Neural progenitor cell (in vitro differentiated cells): ENCODE measurements at regions not wholly inside any gene's neighbourhood (a gene's known extent, or its start where the extent isn't known, plus 50 kb on each side); places are given as distances from the start of the nearest gene placed in this dataset.

Experiments
- DNase-seq: peaks from one replicate; pipeline ENCODE4 v3.0.0-alpha.2; 2016; ENCODE audit warnings: low spot score
- H2AFZ ChIP-seq: fragments of 200-600 bp; sonication (generic); replicated peaks from 2 replicates; pipeline ENCODE4 v1.6.1; 2016; ENCODE audit warnings: antibody characterized with exemption
- H3F3A ChIP-seq: fragments of 200-600 bp; sonication (generic); 2 replicates; pipeline ENCODE4 v1.6.1; 2016; ENCODE audit warnings: antibody characterized with exemption, low read depth
- H3K27ac ChIP-seq: fragments of 200-600 bp; sonication (generic); 2 replicates; pipeline ENCODE4 v1.5.1; 2016; ENCODE audit warnings: mild to moderate bottlenecking
- H3K27me3 ChIP-seq: fragments of 200-600 bp; sonication (generic); 2 replicates; pipeline ENCODE4 v1.6.1; 2016; ENCODE audit warnings: mild to moderate bottlenecking, moderate library complexity
- H3K36me3 ChIP-seq: fragments of 200-600 bp; sonication (generic); 2 replicates; pipeline ENCODE4 v1.5.1; 2016
- H3K4me1 ChIP-seq: fragments of 200-600 bp; sonication (generic); 2 replicates; pipeline ENCODE4 v1.6.1; 2016; ENCODE audit warnings: mixed run types
- H3K4me2 ChIP-seq: fragments of 200-600 bp; sonication (generic); 2 replicates; pipeline ENCODE4 v1.6.1; 2016
- H3K4me3 ChIP-seq: fragments of 200-600 bp; sonication (generic); 2 replicates; pipeline ENCODE4 v1.5.1; 2016
- H3K79me2 ChIP-seq: fragments of 200-600 bp; sonication (generic); 2 replicates; pipeline ENCODE4 v1.6.1; 2016; ENCODE audit warnings: low read depth
- H3K9ac ChIP-seq: fragments of 200-600 bp; sonication (generic); 2 replicates; pipeline ENCODE4 v1.6.1; 2016
- H3K9me3 ChIP-seq: fragments of 200-600 bp; sonication (generic); 2 replicates; pipeline ENCODE4 v1.5.1; 2016; ENCODE audit warnings: low read depth
- H4K20me1 ChIP-seq: fragments of 200-600 bp; sonication (generic); 2 replicates; pipeline ENCODE4 v1.6.1; 2016; ENCODE audit warnings: low read depth
- H3K27ac Mint-ChIP-seq: 3 replicates; pipeline ENCODE4 v1.8.0; 2021; ENCODE audit warnings: mixed read lengths
- H3K27me3 Mint-ChIP-seq: 2 replicates; pipeline ENCODE4 v1.8.0; 2022; ENCODE audit warnings: low read depth, mild to moderate bottlenecking, inconsistent platforms, moderate library complexity, mixed read lengths; ENCODE audit not compliant: insufficient read depth
- H3K36me3 Mint-ChIP-seq: 3 replicates; pipeline ENCODE4 v1.8.0; 2021; ENCODE audit warnings: mixed read lengths
- H3K4me1 Mint-ChIP-seq: 3 replicates; pipeline ENCODE4 v1.8.0; 2021; ENCODE audit warnings: mixed read lengths
- H3K4me3 Mint-ChIP-seq: 3 replicates; pipeline ENCODE4 v1.8.0; 2021; ENCODE audit warnings: mild to moderate bottlenecking, moderate library complexity, mixed read lengths
- H3K9me3 Mint-ChIP-seq: 3 replicates; pipeline ENCODE4 v1.8.0; 2020; ENCODE audit warnings: mixed read lengths
- EZH2 ChIP-seq: fragments of 200-600 bp; sonication (generic); IDR thresholded peaks from 2 replicates; pipeline ENCODE4 v1.6.1; 2017; ENCODE audit warnings: antibody characterized with exemption, mild to moderate bottlenecking, moderate library complexity
- EZH2phosphoT487 ChIP-seq: fragments of 200-600 bp; sonication (generic); IDR thresholded peaks from 2 replicates; pipeline ENCODE4 v1.6.1; 2017; ENCODE audit warnings: antibody characterized with exemption
- TF ChIP-seq, protein P1 (sequence below): fragments of 200-600 bp; sonication (generic); IDR thresholded peaks from 2 replicates; pipeline ENCODE4 v1.5.1; 2017; ENCODE audit warnings: antibody characterized with exemption, mild to moderate bottlenecking

DNA sequence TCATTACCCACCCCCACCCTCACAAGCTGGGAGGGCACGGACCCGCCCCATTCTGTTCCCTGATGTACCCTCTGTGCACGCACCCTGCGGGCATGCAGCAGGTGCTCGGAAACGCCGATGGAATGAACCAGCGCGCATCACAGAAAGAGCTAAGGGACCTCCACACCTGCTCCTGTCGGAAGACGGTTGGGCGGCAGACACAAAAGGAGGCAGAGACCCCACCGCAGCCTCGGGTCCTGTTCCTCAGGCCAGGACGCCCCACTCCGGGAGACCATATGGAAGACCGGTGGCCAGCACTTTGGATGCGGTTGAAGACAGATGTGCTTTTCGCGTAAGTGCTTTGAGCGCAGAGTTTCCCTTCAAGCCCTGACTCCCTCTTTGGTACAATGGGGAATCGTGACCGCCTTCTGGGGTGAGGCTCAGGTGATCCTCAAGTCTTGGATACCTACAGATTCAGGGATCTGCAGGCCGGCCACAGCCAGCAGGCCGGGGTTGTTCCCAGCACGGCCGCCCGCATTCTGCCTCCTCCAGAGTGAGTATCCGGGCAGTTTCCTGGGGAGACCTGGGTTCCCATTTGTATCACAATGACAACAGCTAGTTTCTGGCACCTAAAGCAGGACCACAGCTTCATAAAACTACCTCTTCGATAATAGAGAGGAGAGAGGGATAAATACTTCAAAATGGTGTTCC, 123.1 kb downstream of the FOXL1 start:
- no peak overlapping the region for H3K27ac Mint-ChIP-seq

DNA sequence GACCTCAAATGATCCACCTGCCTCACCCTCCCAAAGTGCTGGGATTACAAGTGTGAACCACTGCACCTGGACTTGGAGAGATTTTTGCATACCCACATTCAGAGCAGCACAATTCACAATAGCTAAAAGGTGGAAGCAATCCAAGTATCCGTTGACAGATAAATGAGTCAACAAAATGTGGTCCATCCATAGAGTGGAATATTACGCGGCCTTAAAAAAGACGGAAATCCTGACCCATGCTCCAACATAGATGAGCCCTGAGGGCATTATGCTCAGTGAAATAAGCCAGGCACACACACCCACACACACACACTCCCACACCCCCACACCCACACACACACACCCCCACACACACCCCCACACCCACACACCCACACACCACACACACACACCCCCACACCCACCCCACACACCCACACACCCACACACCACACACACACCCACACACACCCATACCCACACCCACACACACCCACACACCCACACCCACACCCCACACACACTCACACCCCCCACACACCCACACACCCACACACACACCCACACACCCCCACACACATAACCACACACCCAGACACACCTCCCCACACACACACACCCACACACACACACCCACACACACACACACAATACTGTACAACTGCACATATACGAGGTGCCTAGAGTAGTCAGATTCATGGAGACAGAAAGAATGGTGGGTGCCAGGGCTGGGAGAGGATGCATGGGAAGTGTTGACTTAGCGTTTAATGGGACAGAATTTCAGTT, 124.7 kb downstream of the FOXL1 start:
- H3K36me3 Mint-ChIP-seq, result no peaks in the 10 kb centered on the region
- no peaks in the 10 kb centered on the region for H3K79me2 ChIP-seq

More for the DNA sequence above, 123.1 kb downstream of the FOXL1 start:
- H3K36me3 ChIP-seq, result no peaks in the 10 kb centered on the region
- H3K4me1 ChIP-seq, result no peaks in the 10 kb centered on the region
- Mint-ChIP-seq H3K36me3 (no peaks in the 10 kb centered on the region), H3K9me3 (peaks cover 14% of the 10 kb centered on the region), H3K27me3 (peaks cover 10% of the 10 kb centered on the region), H3K4me1 (no peaks in the 10 kb centered on the region), H3K4me3 (no peak overlapping the region)
- H3K27me3 ChIP-seq, result no peaks in the 10 kb centered on the region
- no peaks in the 10 kb centered on the region for H3F3A ChIP-seq
- no peaks in the 10 kb centered on the region for H3K79me2 ChIP-seq
- no peak overlapping the region for H3K27ac ChIP-seq
- no peak for DNase-seq
- no peak overlapping the region for H3K4me2 ChIP-seq
- H3K9ac ChIP-seq, result no peak overlapping the region
- H4K20me1 ChIP-seq, result no peaks in the 10 kb centered on the region
- H3K9me3 ChIP-seq, result no peaks in the 10 kb centered on the region
- TF ChIP-seq EZH2phosphoT487 (no peak), EZH2 (no peak)
- TF ChIP-seq, protein P1, sequence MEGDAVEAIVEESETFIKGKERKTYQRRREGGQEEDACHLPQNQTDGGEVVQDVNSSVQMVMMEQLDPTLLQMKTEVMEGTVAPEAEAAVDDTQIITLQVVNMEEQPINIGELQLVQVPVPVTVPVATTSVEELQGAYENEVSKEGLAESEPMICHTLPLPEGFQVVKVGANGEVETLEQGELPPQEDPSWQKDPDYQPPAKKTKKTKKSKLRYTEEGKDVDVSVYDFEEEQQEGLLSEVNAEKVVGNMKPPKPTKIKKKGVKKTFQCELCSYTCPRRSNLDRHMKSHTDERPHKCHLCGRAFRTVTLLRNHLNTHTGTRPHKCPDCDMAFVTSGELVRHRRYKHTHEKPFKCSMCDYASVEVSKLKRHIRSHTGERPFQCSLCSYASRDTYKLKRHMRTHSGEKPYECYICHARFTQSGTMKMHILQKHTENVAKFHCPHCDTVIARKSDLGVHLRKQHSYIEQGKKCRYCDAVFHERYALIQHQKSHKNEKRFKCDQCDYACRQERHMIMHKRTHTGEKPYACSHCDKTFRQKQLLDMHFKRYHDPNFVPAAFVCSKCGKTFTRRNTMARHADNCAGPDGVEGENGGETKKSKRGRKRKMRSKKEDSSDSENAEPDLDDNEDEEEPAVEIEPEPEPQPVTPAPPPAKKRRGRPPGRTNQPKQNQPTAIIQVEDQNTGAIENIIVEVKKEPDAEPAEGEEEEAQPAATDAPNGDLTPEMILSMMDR, result no peak
- no peak overlapping the region for H2AFZ ChIP-seq
- H3K4me3 ChIP-seq, result no peak overlapping the region

DNA sequence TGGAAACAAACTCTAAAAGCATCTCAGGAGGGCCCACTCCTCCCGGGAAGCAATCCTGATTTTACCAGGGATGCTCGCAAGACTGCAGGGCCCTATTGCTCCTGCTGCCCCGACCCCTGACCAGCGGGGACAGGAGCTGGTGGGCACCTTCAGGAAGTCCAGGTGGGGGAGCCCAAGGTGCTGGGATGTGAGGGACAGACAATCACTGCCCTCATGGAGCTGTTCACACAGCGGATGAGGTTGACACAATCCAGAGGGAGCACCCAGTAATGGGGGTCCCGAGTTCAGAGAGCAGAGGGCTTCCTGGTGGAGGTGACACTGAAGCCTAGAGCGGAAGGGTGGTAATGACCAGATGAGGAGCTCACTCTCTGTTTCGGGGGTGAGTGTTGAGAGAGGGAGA, 126.2 kb downstream of the FOXL1 start:
- DNase-seq, result no peak
- Histone ChIP-seq H3F3A (no peaks in the 10 kb centered on the region), H3K79me2 (no peaks in the 10 kb centered on the region), H3K4me2 (no peak overlapping the region), H3K4me3 (no peak overlapping the region), H3K36me3 (no peaks in the 10 kb centered on the region), H3K9me3 (no peaks in the 10 kb centered on the region), H3K4me1 (no peaks in the 10 kb centered on the region), H3K27ac (no peak overlapping the region), H3K27me3 (no peaks in the 10 kb centered on the region), H4K20me1 (no peaks in the 10 kb centered on the region), H2AFZ (no peak overlapping the region), H3K9ac (no peak overlapping the region)
- H3K36me3 Mint-ChIP-seq, result no peaks in the 10 kb centered on the region
- H3K9me3 Mint-ChIP-seq, result peaks cover 22% of the 10 kb centered on the region
- H3K4me3 Mint-ChIP-seq, result no peak overlapping the region
- TF ChIP-seq EZH2phosphoT487 (no peak), EZH2 (no peak)
- TF ChIP-seq, protein P1, result no peak
- H3K27ac Mint-ChIP-seq, result peak overlapping the region; percentile 85
- peaks cover 8% of the 10 kb centered on the region for H3K27me3 Mint-ChIP-seq
- no peaks in the 10 kb centered on the region for H3K4me1 Mint-ChIP-seq

More for the DNA sequence above, 124.7 kb downstream of the FOXL1 start:
- Mint-ChIP-seq H3K27ac (no peak overlapping the region), H3K4me3 (no peak overlapping the region), H3K27me3 (peaks cover 6% of the 10 kb centered on the region), H3K9me3 (peaks cover 18% of the 10 kb centered on the region), H3K4me1 (no peaks in the 10 kb centered on the region)
- no peak overlapping the region for H3K4me3 ChIP-seq
- no peak overlapping the region for H3K4me2 ChIP-seq
- H3F3A ChIP-seq, result no peaks in the 10 kb centered on the region
- no peaks in the 10 kb centered on the region for H4K20me1 ChIP-seq
- H3K4me1 ChIP-seq, result no peaks in the 10 kb centered on the region
- no peak for TF ChIP-seq EZH2phosphoT487
- no peak for TF ChIP-seq EZH2
- TF ChIP-seq, protein P1, result no peak
- no peaks in the 10 kb centered on the region for H3K36me3 ChIP-seq
- no peak overlapping the region for H2AFZ ChIP-seq
- no peaks in the 10 kb centered on the region for H3K9me3 ChIP-seq
- no peaks in the 10 kb centered on the region for H3K27me3 ChIP-seq
- no peak overlapping the region for H3K9ac ChIP-seq
- no peak overlapping the region for H3K27ac ChIP-seq
- no peak for DNase-seq
